LNCAP (cell line): ENCODE measurements at regions not wholly inside any gene's neighbourhood (a gene's known extent, or its start where the extent isn't known, plus 50 kb on each side); places are given as distances from the start of the nearest gene placed in this dataset.
A peak's percentile ranks its signal among the peaks of the same experiment; 100 is the strongest.

Source experiments
- CTCF ChIP-seq: fragments of 450-650 bp; IDR thresholded peaks from 2 replicates; pipeline ENCODE4 v1.5.1; 2017; ENCODE audit warnings: mild to moderate bottlenecking

DNA sequence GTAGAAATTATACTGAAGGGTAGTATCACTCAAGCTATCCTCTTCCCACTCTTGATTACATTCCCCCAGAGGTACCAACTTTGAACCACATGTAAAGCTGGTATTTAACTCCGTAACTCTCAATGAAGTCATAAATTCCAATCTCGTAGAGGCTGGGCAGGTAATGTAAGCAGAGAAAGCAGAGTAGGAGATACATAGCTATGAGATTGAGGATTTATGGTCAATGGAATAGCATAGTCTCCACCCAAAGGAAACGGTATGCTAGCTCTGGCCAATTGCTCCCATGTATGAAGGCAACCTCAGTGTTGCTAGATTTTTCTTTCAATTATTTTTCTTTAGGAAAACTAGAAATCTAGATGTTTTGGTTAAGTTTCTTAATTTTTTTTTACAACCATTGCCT, 163.1 kb upstream of the NRIP1 start:
- no peak for TF ChIP-seq CTCF

DNA sequence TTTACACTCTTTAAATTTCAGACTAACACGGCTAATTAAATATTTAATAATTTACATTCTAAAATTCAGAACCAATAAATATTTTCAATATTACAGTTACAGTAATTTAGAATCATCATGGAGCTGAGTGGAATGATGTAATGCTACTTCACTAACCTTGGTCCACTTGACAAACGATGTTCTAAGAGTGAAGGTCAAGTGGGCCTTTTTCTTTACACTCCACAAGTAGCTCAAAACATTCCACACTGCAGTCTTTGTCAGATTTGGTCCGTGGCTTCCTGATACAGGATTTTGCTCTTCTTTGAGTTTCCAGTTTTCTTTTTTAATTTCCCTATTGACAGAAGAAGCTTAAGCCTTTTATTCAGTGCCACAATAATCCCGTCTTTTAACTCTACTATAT, 164.6 kb upstream of the NRIP1 start:
- no peak for TF ChIP-seq CTCF

- TF ChIP-seq CTCF, result no peak
Measured at GRCh38 chr21:15233611-15234010, 168.8 kb upstream of the NRIP1 start.

DNA sequence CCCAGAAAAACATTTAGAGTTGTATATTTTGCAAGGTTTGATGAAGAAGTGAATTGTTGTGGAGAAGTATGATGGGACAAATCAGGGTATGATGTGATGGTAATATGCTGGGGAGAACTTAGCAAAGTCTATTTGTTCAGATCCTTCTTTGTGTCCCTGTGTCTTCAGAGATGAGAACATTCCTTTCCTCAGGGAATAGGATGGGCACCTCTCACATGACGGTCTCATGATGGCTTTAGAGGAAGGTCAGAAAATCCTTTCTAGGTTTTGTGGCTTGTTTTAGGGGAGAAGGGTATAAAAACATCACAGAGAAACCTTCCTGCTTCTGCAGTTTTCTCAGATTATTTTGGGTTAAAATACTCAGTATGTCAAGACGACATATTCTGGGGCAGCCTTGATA, 171.3 kb upstream of the NRIP1 start:
- TF ChIP-seq CTCF, result no peak

DNA sequence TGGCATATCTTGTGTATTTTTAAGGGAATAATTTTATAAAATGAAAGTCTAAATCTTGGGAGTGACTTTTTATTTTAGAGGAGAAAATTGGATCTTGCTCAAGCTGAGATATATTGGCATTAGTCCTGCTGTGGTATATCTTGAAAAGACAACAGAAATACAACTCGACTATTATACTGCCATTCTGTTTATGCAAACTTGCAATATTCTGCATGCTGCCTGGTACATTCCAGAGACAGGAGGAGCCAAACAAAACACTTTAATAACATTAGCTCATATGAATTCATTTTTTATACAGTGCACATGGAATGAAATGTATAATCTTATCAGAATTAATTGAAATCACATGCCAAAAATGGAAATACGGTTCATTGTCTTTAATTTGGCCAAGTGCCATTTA, 176.0 kb upstream of the NRIP1 start:
- no peak for TF ChIP-seq CTCF

DNA sequence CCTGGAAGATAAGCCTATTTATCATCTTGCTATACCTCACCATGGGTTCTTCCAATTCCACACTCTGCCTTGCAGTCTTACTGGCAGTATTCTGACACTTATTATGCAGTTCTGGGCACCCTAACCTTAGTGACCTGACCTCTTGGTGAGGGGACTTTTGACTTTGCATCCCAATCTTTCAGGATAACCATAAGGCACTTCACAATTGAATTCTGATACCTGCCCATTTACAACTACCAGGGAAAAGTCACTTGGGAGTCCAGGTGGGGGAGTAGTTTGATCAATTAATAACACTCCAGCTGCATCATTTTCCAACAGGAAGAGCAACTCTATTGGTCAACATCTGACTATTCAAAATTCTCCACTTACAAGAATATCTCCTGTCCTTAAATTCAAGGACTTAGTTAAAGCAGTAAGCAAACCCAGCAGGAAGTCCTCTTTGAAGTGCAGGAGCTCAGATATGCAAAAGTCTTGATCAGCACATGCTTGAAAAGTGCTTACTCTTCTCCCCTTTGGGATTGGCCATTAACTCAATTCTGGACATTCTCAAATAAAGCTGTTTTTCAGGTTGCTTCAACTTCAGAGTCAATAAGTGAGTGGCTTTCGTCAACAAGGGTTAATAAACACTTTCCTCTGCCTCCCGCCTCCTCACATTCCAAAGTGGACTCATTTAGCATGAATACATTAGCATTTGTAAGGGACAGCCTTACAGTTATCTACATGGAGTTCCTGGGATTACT, 177.4 kb upstream of the NRIP1 start:
- TF ChIP-seq CTCF, result peak; percentile 24; the same call in 1 of the 2 replicates

- TF ChIP-seq CTCF, result no peak
Measured at GRCh38 chr21:15242906-15243305, 178.1 kb upstream of the NRIP1 start.

DNA sequence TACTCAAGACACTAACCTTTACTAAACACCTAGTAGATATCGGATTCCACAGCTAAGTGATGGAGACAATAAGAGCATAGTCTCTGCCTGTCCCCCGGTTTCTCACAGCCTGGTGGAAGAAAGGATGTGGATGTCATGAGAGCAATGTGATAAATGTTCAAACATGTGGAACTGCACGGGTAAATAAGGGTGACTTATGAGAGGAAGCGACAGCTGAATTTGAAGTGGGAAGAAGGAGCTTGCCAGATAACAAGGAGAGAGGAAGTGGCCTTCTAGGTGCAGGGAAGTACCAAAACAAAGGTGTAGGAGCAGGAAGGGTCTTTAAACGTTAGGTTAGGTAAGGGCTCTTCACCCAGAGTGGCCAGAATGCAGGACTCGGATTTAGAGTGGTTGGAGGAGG, 178.6 kb upstream of the NRIP1 start:
- TF ChIP-seq CTCF, result no peak
